ENCODE measurements at regions not wholly inside any gene's neighbourhood (a gene's known extent, or its start where the extent isn't known, plus 50 kb on each side); places are given as distances from the start of the nearest gene placed in this dataset.
"Not testable (repeated sequence)": the region's sequence is repeated elsewhere in the genome, so short reads cannot be mapped to it uniquely, and the experiment has no call there.

GRCh38 chr3:176310641-176311040, 886.6 kb downstream of the TBL1XR1 start:
- no peak for DNase-seq

GRCh38 chr3:176302271-176302670, 895.0 kb downstream of the TBL1XR1 start:
- no peak for DNase-seq

- no peak for DNase-seq
These were observed 901.1 kb downstream of the TBL1XR1 start for GRCh38 chr3:176296066-176296597.

GRCh38 chr3:176293276-176293675, 904.0 kb downstream of the TBL1XR1 start:
- DNase-seq, result no peak

- no peak for DNase-seq
These were observed 910.7 kb downstream of the TBL1XR1 start for GRCh38 chr3:176286476-176287085.

- DNase-seq, result no peak
These were observed 921.7 kb downstream of the TBL1XR1 start for GRCh38 chr3:176275538-176275937.

GRCh38 chr3:176275113-176275512, 922.2 kb downstream of the TBL1XR1 start:
- no peak for DNase-seq

GRCh38 chr3:176274161-176274560, 923.1 kb downstream of the TBL1XR1 start:
- no peak for DNase-seq

- no peak for DNase-seq
These were observed 935.2 kb downstream of the TBL1XR1 start for GRCh38 chr3:176262071-176262470.

GRCh38 chr3:176247191-176247590, 950.1 kb downstream of the TBL1XR1 start:
- no peak for DNase-seq

GRCh38 chr3:176219970-176220369, 977.3 kb downstream of the TBL1XR1 start:
- DNase-seq, result no peak

- no peak for DNase-seq
These were observed 982.5 kb downstream of the TBL1XR1 start for GRCh38 chr3:176214758-176215157.

- DNase-seq, result not testable (repeated sequence)
These were observed 984.0 kb downstream of the TBL1XR1 start for GRCh38 chr3:176213314-176213713.

- DNase-seq, result no peak
These were observed 988.4 kb downstream of the TBL1XR1 start for GRCh38 chr3:176208915-176209314.

GRCh38 chr3:176208283-176208682, 989.0 kb downstream of the TBL1XR1 start:
- no peak for DNase-seq

GRCh38 chr3:176206809-176207208, 990.5 kb downstream of the TBL1XR1 start:
- no peak for DNase-seq

- no peak for DNase-seq
These were observed 994.6 kb downstream of the TBL1XR1 start for GRCh38 chr3:176202652-176203051.

GRCh38 chr3:176193032-176193730, 1004.1 kb downstream of the TBL1XR1 start:
- no peak for DNase-seq

GRCh38 chr3:176190755-176191154, 1006.5 kb downstream of the TBL1XR1 start:
- no peak for DNase-seq

GRCh38 chr3:176183181-176183580, 1014.1 kb downstream of the TBL1XR1 start:
- DNase-seq, result no peak

GRCh38 chr3:176174060-176174459, 1023.2 kb downstream of the TBL1XR1 start:
- no peak for DNase-seq

- no peak for DNase-seq
These were observed 1024.8 kb downstream of the TBL1XR1 start for GRCh38 chr3:176172492-176172891.

GRCh38 chr3:176167272-176167671, 1030.0 kb downstream of the TBL1XR1 start:
- no peak for DNase-seq

GRCh38 chr3:176160997-176161396, 1036.3 kb downstream of the TBL1XR1 start:
- no peak for DNase-seq

- DNase-seq, result no peak
These were observed 1037.5 kb downstream of the TBL1XR1 start for GRCh38 chr3:176159796-176160195.
